ENCODE measurements at regions not wholly inside any gene's neighbourhood (a gene's known extent, or its start where the extent isn't known, plus 50 kb on each side); places are given as distances from the start of the nearest gene placed in this dataset.

DNA sequence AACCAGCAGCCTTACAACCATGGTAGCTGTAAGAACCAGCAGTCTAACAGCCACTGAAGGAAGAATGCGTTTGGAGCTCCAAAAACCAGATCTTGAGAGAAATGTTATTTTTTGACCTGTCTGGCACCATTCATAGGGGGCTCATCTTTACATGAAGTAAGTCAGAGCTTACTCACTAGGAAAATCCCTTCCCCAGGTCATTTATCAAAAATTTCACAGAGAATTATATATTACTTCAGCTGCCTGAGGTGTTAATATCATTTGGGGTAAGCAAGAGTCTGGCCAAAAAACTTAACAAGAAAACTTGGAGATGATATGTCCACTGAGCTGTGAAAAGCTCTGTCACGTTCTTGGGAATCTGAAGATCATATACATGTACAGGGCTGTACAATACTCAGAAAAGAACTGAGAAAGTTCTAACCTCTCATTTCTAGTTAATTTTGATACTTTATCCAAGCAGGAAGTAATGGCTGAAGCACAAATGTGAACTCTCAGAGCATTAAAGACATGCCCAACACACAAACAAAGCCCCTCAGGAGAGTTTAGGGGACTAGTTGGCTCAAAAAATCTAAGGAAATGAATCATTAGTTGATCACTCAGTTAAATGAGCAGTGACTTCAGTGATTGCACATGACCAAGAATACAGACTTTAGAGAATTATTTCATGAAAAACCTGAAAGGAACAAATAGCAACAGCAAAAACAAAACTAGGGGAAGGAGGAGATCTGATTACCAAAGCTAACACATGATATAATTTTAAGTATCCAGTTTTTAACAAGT, 681.1 kb downstream of the LTN1 start:
- H3K36me3 Mint-ChIP-seq (ENCODE audit: low read depth) = no peaks in the 10 kb centered on the region
- H3K27me3 Mint-ChIP-seq (ENCODE audit: low read depth, poor library complexity) = no peaks in the 10 kb centered on the region
- no peaks in the 10 kb centered on the region for H3K4me1 Mint-ChIP-seq
- no peak for DNase-seq
- no peak overlapping the region for H3K4me3 Mint-ChIP-seq
- H3K9me3 Mint-ChIP-seq = peaks cover 18% of the 10 kb centered on the region
- TF ChIP-seq, protein P1, sequence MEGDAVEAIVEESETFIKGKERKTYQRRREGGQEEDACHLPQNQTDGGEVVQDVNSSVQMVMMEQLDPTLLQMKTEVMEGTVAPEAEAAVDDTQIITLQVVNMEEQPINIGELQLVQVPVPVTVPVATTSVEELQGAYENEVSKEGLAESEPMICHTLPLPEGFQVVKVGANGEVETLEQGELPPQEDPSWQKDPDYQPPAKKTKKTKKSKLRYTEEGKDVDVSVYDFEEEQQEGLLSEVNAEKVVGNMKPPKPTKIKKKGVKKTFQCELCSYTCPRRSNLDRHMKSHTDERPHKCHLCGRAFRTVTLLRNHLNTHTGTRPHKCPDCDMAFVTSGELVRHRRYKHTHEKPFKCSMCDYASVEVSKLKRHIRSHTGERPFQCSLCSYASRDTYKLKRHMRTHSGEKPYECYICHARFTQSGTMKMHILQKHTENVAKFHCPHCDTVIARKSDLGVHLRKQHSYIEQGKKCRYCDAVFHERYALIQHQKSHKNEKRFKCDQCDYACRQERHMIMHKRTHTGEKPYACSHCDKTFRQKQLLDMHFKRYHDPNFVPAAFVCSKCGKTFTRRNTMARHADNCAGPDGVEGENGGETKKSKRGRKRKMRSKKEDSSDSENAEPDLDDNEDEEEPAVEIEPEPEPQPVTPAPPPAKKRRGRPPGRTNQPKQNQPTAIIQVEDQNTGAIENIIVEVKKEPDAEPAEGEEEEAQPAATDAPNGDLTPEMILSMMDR (IDR thresholded peaks at IDR 0.05) = no peak
- peak overlapping the region; percentile 45 for H3K27ac Mint-ChIP-seq

DNA sequence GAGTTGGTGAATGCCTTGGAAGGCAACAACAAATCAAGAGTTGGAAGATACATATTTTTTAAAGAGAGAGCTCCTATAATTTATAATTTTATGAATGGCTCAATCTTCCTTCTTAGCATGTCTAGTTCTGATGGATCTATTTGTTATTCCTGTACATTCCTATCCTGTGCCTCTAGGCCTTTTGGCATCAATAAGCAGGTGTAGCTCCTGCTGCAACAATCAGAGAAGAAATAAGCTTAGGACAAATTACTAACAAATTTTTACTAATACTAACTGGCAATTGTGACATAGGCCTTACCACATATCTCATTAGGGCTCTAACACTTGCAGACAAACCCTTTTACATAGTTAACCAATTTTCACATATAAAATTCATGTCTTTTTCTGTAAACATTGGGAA, 682.0 kb downstream of the LTN1 start:
- no peak overlapping the region for H3K4me3 Mint-ChIP-seq
- H3K4me1 Mint-ChIP-seq = no peaks in the 10 kb centered on the region
- H3K9me3 Mint-ChIP-seq = peaks cover 18% of the 10 kb centered on the region
- no peaks in the 10 kb centered on the region for H3K27me3 Mint-ChIP-seq (ENCODE audit: low read depth, poor library complexity)
- TF ChIP-seq, protein P1 (IDR thresholded peaks at IDR 0.05) = no peak
- H3K36me3 Mint-ChIP-seq (ENCODE audit: low read depth) = no peaks in the 10 kb centered on the region
- no peak overlapping the region for H3K27ac Mint-ChIP-seq
- no peak for DNase-seq

DNA sequence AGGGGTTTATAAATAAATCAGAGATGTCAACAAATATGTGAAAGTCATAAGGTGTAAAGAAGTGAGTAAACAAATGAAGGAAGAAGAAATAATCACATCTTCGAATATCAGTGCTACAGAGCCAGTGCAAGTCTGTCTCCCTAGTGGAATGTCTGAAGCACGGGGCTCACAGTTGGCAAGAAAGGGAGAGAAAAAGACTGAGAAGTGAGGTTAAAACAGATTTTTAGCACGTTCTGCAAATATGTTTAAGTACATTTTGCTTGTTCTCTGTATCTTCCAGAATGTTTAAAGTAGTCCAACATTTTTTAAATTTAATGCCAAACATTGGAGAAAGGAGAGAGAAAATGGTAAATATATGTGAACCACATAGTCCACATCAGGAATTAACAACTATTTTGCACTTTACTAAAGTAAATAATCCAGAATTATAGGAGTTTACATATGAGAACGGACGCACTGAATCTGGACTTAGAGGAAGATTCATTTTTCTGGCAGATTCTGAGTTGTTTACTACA, 682.4 kb downstream of the LTN1 start:
- Mint-ChIP-seq H3K9me3 (peaks cover 18% of the 10 kb centered on the region), H3K4me3 (no peak overlapping the region), H3K27ac (no peak overlapping the region), H3K36me3 (ENCODE audit: low read depth) (no peaks in the 10 kb centered on the region), H3K27me3 (ENCODE audit: low read depth, poor library complexity) (no peaks in the 10 kb centered on the region), H3K4me1 (no peaks in the 10 kb centered on the region)
- DNase-seq = no peak
- TF ChIP-seq, protein P1 (IDR thresholded peaks at IDR 0.05) = no peak

DNA sequence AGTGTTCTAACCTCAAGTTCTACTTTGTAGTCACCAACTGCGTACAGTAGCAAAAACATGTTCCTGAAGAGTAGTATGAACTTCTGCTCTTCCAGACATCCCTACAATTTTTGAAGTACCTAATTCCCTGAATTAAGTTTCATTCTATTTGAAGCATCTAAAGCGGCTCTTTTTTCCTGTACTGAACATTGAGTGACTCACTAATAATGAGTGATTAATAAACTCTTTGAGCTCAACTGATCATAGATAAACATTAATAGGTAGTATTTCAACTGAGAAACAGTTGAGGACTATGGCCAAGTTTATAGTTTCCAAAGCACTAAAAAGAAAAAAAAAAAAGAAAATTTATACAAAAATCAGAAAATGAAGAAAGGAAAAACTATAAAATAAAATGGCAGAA, 683.1 kb downstream of the LTN1 start:
- TF ChIP-seq, protein P1 (IDR thresholded peaks at IDR 0.05) = no peak
- H3K27ac Mint-ChIP-seq = no peak overlapping the region
- peaks cover 18% of the 10 kb centered on the region for H3K9me3 Mint-ChIP-seq
- no peaks in the 10 kb centered on the region for H3K36me3 Mint-ChIP-seq (ENCODE audit: low read depth)
- no peak for DNase-seq
- no peaks in the 10 kb centered on the region for H3K4me1 Mint-ChIP-seq
- no peak overlapping the region for H3K4me3 Mint-ChIP-seq
- H3K27me3 Mint-ChIP-seq (ENCODE audit: low read depth, poor library complexity) = no peaks in the 10 kb centered on the region

DNA sequence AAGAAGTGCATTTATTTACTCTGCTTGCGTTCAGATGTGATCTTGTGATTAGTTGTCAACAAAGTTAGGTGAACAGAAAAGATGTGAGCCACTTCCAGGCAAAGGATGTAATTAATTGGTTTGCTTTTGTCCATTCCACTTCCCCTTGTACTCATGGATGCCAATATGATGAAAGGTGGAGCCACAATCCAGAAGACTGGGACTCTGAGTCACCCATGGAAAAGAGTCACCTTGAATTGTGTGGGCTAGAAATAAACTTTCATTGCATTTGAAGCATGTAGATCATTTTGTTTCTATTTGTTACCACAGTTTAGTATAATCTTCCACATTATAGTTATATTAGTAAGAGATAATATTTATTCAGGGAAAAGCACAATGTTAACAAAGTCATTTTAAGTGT, 684.2 kb downstream of the LTN1 start:
- DNase-seq = no peak
- H3K27ac Mint-ChIP-seq = no peak overlapping the region
- TF ChIP-seq, protein P1 (IDR thresholded peaks at IDR 0.05) = no peak
- no peaks in the 10 kb centered on the region for H3K27me3 Mint-ChIP-seq (ENCODE audit: low read depth, poor library complexity)
- no peaks in the 10 kb centered on the region for H3K4me1 Mint-ChIP-seq
- peaks cover 18% of the 10 kb centered on the region for H3K9me3 Mint-ChIP-seq
- H3K36me3 Mint-ChIP-seq (ENCODE audit: low read depth) = no peaks in the 10 kb centered on the region
- H3K4me3 Mint-ChIP-seq = no peak overlapping the region

DNA sequence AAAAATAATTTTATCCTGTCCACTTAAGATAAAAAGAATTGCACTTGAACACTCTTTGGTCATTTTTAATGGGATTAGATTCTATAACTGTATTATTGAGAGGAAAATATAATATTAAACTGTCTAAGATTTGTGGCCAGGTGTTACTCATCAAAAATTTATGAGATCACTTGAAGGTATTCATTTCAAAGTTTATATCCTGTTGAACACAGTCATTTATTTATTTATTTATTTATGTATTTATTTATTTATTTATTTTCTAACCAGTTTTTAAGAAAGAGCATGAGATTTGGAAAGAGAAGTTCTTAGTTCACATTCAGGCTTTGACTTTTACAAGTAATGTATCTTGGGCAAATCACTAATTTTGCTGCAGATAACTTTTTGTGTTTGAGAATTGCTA, 692.7 kb downstream of the LTN1 start:
- no peak overlapping the region for H3K27ac Mint-ChIP-seq
- no peak for DNase-seq
- TF ChIP-seq, protein P1 (IDR thresholded peaks at IDR 0.05) = no peak
- peaks cover 6% of the 10 kb centered on the region for H3K9me3 Mint-ChIP-seq
- no peaks in the 10 kb centered on the region for H3K27me3 Mint-ChIP-seq (ENCODE audit: low read depth, poor library complexity)
- no peaks in the 10 kb centered on the region for H3K36me3 Mint-ChIP-seq (ENCODE audit: low read depth)
- H3K4me3 Mint-ChIP-seq = no peak overlapping the region
- H3K4me1 Mint-ChIP-seq = no peaks in the 10 kb centered on the region

All from nephron progenitor cell (in vitro differentiated cells).